PC-9 (cell line): ENCODE measurements at regions not wholly inside any gene's neighbourhood (a gene's known extent, or its start where the extent isn't known, plus 50 kb on each side); places are given as distances from the start of the nearest gene placed in this dataset.

Source experiments
- BruUV-seq: library from RNA; stranded (reverse); fragments of 400-500 nt; replicated peaks from 2 replicates; lab custom pipeline; 2021; lab: Mats Ljungman, UMichigan
- CTCF ChIA-PET: fragments of 300-600 bp; sonication (Branson Sonifier 250); formaldehyde crosslinking; loops from one replicate; lab custom pipeline; 2022; ENCODE audit warnings: antibody characterized with exemption; lab: Charles Lee
- POLR2A ChIA-PET: fragments of 300-600 bp; sonication (Branson Sonifier 250); formaldehyde crosslinking; loops from one replicate; lab custom pipeline; 2022; ENCODE audit warnings: antibody characterized with exemption; ENCODE audit not compliant: unreplicated experiment; lab: Charles Lee
- DNase-seq, 2 experiments: peaks; one replicate each; pipeline versions ENCODE4 v3.0.0 to v3.0.0-alpha.2; 2015 to 2022; ENCODE audit warnings: mixed read lengths in 1 of 2
- H2AFZ ChIP-seq: fragments of 200-600 bp; sonication (generic); 2 replicates; pipeline ENCODE4 v1.8.1; 2017; ENCODE audit warnings: antibody characterized with exemption
- H3F3A ChIP-seq: fragments of 200-600 bp; sonication (generic); 2 replicates; pipeline ENCODE4 v1.8.1; 2017; ENCODE audit warnings: antibody characterized with exemption, mild to moderate bottlenecking, low read depth; ENCODE audit not compliant: insufficient read depth
- H3K27ac ChIP-seq: fragments of 200-600 bp; sonication (generic); 2 replicates; pipeline ENCODE4 v1.6.1; 2016; ENCODE audit warnings: mixed run types
- H3K27me3 ChIP-seq: fragments of 200-600 bp; sonication (generic); 2 replicates; pipeline ENCODE4 v1.6.1; 2016; ENCODE audit warnings: low read depth, mixed run types; ENCODE audit not compliant: insufficient read depth
- H3K36me3 ChIP-seq: fragments of 200-600 bp; sonication (generic); 2 replicates; pipeline ENCODE4 v1.6.1; 2016; ENCODE audit warnings: low read depth, mixed run types
- H3K4me1 ChIP-seq: fragments of 200-600 bp; sonication (generic); replicated peaks from 2 replicates; pipeline ENCODE4 v1.6.1; 2016; ENCODE audit warnings: mixed run types; ENCODE audit not compliant: insufficient read depth
- H3K4me2 ChIP-seq: fragments of 200-600 bp; sonication (generic); 2 replicates; pipeline ENCODE4 v1.6.1; 2017; ENCODE audit warnings: mixed run types
- H3K4me3 ChIP-seq: fragments of 200-600 bp; sonication (generic); 2 replicates; pipeline ENCODE4 v1.6.1; 2016; ENCODE audit warnings: mixed run types
- H3K79me2 ChIP-seq: fragments of 200-600 bp; sonication (generic); 2 replicates; pipeline ENCODE4 v1.6.1; 2017; ENCODE audit warnings: low read depth, mixed run types
- H3K9me2 ChIP-seq: fragments of 200-600 bp; sonication (generic); 2 replicates; pipeline ENCODE4 v1.8.1; 2017; ENCODE audit warnings: mild to moderate bottlenecking; ENCODE audit not compliant: insufficient read depth
- H3K9me3 ChIP-seq: fragments of 200-600 bp; sonication (generic); 2 replicates; pipeline ENCODE4 v1.8.1; 2016; ENCODE audit warnings: low read depth; ENCODE audit not compliant: insufficient read depth
- H4K20me1 ChIP-seq: fragments of 200-600 bp; sonication (generic); 2 replicates; pipeline ENCODE4 v1.8.1; 2017; ENCODE audit not compliant: insufficient read depth
- EZH2 ChIP-seq: fragments of 200-600 bp; sonication (generic); IDR thresholded peaks from 2 replicates; pipeline ENCODE4 v1.8.0; 2017; ENCODE audit warnings: antibody characterized with exemption, low read depth
- intact Hi-C: fragments of 100-400 bp; cut with micrococcal nuclease; formaldehyde crosslinking; loops from one replicate; pipeline ENCODE4 v1.10.0; 2022; ENCODE audit not compliant: unreplicated experiment
- TF ChIP-seq, protein P1 (sequence below): fragments of 200-600 bp; sonication (generic); conservative IDR thresholded peaks from 2 replicates; pipeline ENCODE4 v1.6.1; 2017; ENCODE audit warnings: mixed run types, antibody characterized with exemption, mild to moderate bottlenecking, moderate library complexity

DNA sequence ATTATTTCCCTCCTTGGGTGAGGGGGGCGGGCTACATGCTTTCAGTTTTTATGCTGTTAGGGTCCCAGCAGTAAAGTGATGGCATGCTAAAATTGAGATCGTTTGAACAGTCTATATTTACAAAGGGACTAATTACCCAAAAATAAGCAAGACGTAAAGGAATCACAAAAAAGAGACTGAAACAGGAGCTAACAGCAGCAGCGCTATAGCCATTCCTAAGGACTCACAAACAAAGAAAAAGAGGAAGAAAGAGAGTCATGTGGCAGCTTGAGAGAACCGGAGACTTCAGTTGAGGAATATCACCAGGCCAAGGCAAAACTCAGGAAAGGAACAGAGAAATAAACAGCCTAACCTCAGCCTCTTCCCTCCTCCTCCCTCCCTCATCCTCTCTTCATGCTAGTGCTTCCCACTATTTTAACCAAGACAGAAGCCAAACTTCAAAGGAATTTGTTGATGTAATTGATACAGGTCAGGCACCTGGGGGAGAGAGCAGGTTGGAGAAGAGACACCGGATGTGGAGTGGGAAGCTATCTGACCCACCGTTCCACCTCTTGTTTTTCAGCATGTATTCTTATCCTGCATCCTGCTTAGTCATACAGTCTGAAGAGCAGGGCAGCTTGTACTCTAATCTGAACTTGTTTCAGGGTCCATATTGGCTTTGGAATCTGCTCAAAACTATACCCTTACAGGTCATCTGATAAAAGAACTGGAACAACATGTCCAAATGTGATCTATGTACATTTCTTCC lies 383.7 kb downstream of the NAF1 start:
- CTCF ChIA-PET = no interaction called here
- H3K36me3 ChIP-seq = no peaks in the 10 kb centered on the region
- intact Hi-C loops = no loop called here
- H3K9me3 ChIP-seq = no peaks in the 10 kb centered on the region
- no peak for TF ChIP-seq EZH2
- TF ChIP-seq, protein P1, sequence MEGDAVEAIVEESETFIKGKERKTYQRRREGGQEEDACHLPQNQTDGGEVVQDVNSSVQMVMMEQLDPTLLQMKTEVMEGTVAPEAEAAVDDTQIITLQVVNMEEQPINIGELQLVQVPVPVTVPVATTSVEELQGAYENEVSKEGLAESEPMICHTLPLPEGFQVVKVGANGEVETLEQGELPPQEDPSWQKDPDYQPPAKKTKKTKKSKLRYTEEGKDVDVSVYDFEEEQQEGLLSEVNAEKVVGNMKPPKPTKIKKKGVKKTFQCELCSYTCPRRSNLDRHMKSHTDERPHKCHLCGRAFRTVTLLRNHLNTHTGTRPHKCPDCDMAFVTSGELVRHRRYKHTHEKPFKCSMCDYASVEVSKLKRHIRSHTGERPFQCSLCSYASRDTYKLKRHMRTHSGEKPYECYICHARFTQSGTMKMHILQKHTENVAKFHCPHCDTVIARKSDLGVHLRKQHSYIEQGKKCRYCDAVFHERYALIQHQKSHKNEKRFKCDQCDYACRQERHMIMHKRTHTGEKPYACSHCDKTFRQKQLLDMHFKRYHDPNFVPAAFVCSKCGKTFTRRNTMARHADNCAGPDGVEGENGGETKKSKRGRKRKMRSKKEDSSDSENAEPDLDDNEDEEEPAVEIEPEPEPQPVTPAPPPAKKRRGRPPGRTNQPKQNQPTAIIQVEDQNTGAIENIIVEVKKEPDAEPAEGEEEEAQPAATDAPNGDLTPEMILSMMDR = no peak
- BruUV-seq = no TSS peak
- H3K27ac ChIP-seq = no peak overlapping the region
- H3K79me2 ChIP-seq = no peaks in the 10 kb centered on the region
- H3K27me3 ChIP-seq = no peaks in the 10 kb centered on the region
- no peaks in the 10 kb centered on the region for H3F3A ChIP-seq
- no peaks in the 10 kb centered on the region for H3K4me1 ChIP-seq
- POLR2A ChIA-PET = no interaction called here
- H3K9me2 ChIP-seq = no peaks in the 10 kb centered on the region
- no peak for DNase-seq
- no peak overlapping the region for H3K4me2 ChIP-seq
- H4K20me1 ChIP-seq = no peaks in the 10 kb centered on the region
- H2AFZ ChIP-seq = no peak overlapping the region
- H3K4me3 ChIP-seq = no peak overlapping the region

DNA sequence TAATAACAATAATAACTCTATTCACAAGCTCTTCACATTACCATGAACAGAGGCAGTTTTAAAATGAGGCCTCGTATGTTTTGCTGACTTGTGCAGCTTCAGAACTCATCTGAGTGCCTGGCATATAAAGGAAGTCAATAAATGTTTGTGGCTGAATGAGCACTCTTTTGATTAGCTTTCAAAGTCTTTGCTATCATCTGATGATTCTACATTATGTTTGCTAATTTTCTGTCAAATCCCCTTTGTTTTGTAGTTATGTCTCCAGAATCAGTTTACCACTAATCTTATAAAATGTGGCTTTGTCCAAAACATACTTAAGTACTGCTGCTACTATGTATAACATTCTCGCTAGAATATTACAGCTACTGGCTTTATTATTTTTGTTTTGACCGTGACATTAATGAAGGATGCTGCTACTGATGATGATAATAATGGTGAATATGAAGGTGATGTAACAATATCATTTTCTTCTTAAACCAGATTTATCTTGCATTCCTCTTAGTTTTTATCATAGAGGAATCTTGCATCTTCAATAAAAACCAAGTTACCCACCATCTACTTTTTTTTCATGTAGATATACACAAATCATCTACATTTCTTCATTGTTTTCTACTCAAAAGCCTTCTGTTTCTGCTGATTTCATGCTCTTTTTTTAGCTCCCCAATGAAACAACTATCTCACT lies 384.5 kb downstream of the NAF1 start:
- BruUV-seq = no TSS peak
- Histone ChIP-seq H3K9me3 (no peaks in the 10 kb centered on the region), H3K4me1 (no peaks in the 10 kb centered on the region), H3K9me2 (no peaks in the 10 kb centered on the region), H3K27me3 (no peaks in the 10 kb centered on the region), H3K79me2 (no peaks in the 10 kb centered on the region), H2AFZ (no peak overlapping the region), H4K20me1 (no peaks in the 10 kb centered on the region), H3F3A (no peaks in the 10 kb centered on the region), H3K4me3 (no peak overlapping the region), H3K36me3 (no peaks in the 10 kb centered on the region), H3K27ac (no peak overlapping the region), H3K4me2 (no peak overlapping the region)
- no peak for TF ChIP-seq EZH2
- TF ChIP-seq, protein P1 = no peak
- POLR2A ChIA-PET = no interaction called here
- no peak for DNase-seq
- CTCF ChIA-PET = no interaction called here
- intact Hi-C loops = no loop called here

DNA sequence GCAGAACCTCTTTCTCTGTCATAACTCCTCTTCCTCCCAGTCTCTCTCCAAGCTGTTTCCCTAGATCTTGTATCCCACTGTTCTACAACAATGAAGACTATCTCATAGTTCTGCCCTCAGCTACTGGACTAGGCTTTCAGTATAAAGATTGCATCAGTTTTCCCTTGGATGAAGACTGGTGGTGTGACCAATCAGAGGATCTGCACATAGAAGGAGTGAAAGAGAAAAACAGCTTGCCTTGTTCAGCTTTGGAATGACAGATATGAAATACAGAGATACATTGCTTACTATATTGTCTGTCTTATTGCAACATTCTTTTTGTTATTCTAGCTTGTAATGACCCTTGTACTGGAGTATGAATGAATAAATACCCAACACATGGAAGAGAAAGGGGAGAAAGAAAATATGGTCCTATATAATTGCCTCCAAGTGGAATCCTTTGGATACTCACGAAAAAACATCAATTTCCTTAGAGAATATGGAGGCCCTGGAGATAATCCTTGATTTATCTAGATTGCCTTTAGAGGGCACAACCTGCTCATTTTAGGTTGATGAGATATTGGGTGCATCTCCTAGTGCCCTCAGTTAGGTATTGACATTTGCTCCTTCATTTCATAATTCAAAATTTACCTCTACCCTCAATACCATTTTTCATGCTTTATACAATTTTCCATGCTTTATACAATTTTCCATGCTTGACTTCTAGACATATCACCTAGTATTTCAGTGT lies 395.8 kb downstream of the NAF1 start:
- POLR2A ChIA-PET = no interaction called here
- Histone ChIP-seq H3K27me3 (no peaks in the 10 kb centered on the region), H2AFZ (no peak overlapping the region), H3K9me2 (no peaks in the 10 kb centered on the region), H3K36me3 (no peaks in the 10 kb centered on the region), H3K9me3 (no peaks in the 10 kb centered on the region), H3K4me3 (no peak overlapping the region), H4K20me1 (no peaks in the 10 kb centered on the region), H3K27ac (no peak overlapping the region), H3K79me2 (no peaks in the 10 kb centered on the region), H3K4me2 (no peak overlapping the region), H3F3A (no peaks in the 10 kb centered on the region), H3K4me1 (no peaks in the 10 kb centered on the region)
- TF ChIP-seq, protein P1 = no peak
- TF ChIP-seq EZH2 = no peak
- BruUV-seq = no TSS peak
- intact Hi-C loops = no loop called here
- DNase-seq = no peak
- CTCF ChIA-PET = no interaction called here
